GM19467 (cell line): ENCODE measurements at regions not wholly inside any gene's neighbourhood (a gene's known extent, or its start where the extent isn't known, plus 50 kb on each side); places are given as distances from the start of the nearest gene placed in this dataset.

Source experiments
- ATAC-seq: cut with Tn5 transposase; IDR thresholded peaks from one replicate; pipeline ENCODE4 v1.9.1; 2021; ENCODE audit warnings: mild to moderate bottlenecking, moderate library complexity; ENCODE audit not compliant: unreplicated experiment

DNA sequence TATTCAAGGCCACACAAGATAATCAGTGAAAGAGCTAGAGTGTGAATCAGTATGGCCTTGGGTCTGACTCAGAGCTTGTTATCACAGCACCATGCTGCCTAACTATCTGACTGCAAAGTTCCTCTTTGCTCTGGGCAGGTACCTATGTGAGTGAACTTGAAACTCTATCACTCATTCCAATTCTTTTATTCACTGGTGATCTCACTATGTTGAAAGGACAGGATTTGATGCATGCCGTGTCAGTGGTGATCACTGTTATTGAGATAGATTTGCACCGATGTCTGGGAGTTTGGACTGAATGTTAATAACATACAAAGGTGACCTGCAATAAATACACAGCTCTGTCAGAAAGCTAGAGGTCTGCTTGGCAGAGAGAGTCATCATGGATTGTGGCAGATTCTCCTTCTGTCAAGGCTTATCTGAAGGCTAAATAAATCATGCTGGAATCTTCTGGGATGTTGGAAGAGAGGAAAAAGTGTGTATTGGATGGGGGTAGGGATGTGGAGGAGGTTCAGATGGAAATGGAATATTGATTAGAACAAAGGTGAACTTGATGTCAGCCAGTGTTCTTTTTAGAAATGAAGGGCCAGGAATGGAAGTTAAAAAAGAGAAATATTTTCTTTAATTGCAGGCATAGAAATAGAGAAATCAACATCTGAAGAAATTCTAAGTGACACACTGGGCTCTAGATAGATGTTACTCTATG is 91.8 kb upstream of the TNC start:
- peak; percentile 45 for ATAC-seq

DNA sequence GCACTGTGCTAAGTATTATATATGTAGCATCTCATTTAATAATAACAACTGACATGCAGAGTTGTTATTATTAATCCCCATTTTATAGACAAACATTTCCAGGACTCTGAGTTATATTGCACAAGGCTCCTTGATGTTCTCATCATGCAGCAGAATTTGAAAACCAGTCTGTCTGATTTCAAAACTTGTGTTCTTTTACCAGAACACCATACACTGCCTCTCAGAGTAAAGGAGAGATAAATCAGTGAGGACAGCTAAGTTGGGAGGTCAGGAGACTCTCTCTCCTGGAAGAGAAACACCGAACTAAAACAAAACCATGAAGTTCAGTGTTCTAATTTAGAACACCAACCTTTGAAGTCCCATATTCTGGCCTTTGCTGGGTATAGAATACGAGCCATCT is 92.7 kb upstream of the TNC start:
- no peak for ATAC-seq

DNA sequence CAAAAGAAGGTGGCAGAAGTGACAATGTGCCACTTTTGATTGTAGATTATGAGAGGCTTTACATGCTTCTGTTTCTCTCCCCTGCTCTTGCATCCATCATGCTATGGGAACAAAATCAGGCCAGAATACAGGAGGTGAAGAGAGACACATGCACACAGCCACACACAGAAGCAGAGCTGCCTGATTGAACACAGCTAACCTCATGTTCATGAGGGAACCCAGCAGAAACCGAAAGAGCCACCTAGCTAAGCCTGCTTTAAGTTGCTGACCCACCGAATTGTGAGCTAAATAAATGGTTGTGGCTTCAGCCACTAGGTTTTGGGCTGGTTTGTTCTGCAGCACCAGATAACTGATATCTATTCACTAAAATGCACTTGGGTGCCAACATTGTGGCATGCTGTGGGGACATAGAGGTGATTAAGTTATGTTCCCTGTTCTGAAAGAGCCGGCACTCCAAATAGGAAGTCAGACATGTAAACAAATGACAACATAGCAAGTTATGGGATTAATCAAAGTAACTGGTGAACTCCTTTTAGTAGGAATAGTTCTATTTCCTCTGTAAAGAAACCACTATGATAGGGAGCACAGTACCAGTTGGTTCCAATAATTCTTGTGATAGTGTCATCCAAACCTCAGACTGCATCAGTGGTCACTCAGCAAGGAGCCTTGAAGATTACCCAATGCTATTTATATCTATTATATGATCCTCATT is 93.6 kb upstream of the TNC start:
- ATAC-seq, result peak; percentile 45

DNA sequence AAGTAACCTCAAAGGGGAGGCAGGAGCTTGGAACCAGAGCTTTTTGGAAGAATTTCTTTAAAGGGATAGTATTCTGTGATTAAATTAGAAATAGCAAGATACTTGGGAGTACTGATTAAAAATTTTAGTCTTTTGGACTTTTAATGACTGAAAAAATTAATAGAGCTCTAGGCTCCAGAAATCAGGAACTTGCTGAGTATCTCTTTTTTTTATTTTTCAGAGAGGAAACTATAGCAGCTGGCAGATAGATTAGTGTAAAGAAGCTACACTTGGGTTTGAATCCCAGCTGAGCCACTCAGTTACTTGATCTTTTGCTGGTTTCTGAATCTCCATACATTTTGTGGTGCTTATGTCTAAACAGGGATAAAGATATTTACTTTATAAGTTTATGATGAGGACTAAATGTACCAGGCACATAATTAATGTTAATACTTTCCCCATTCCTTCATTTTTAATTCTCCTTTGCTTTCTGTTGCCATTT is 94.2 kb upstream of the TNC start:
- ATAC-seq, result no peak

DNA sequence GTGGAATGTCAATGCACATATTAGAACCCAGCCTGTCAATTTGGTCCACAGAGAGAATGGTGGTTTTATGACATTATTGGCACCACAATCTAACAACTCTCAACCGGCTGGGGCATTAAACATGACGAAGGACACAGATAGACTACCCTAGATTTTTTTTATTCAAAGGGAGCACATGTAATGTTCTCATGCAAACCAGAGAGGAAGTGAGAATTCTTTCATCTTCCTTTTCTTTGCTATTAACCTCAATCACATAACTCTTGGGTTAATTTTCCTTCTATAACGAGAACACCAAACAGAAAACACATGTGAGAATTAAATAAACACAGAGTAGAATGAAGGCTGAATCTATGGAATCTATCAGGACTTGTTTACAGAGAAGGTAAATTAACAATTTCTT is 94.9 kb upstream of the TNC start:
- ATAC-seq, result no peak

DNA sequence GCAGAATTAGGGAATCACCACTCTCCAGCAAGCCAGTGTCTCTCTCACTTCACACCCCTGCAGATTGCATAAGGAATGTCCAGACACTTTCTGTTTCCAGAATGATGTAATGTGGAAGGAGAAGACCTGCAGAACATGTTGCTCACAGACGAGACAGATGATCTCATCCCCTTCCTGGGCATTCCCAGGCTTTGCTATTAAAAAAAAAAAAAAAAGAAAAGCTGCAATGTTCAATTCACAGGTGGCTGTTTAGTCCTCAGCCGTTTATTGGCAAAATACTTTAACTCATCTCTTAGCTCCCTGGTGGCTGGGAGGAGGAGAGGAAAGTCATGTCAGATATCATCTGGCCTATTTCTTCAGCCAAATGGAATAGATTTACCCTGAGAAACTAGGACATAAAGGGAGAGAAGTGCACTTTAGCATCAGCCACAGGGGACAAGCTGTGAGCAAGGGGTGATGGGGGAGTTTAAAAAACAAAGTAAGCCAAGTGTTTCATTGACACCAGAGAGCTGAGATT is 95.9 kb upstream of the TNC start:
- ATAC-seq, result no peak

DNA sequence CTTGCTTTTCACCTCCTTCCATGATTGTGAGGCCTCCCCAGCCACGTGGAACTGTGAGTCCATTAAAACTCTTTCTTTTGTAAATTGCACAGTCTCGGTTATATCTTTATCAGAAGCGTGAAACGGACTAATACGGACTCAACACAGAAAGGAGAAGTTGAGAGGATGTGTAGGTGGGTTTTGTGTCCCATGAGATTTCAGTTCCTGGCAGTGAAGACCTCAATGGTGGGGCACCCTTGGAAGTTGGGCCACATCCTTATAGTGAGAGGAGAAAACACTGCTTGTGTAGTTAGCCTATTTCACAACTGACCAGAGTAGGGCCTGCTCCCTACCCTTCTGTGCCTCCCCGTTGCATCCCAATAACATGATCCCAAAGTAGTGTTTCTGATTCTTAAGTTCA is 98.9 kb upstream of the TNC start:
- no peak for ATAC-seq

DNA sequence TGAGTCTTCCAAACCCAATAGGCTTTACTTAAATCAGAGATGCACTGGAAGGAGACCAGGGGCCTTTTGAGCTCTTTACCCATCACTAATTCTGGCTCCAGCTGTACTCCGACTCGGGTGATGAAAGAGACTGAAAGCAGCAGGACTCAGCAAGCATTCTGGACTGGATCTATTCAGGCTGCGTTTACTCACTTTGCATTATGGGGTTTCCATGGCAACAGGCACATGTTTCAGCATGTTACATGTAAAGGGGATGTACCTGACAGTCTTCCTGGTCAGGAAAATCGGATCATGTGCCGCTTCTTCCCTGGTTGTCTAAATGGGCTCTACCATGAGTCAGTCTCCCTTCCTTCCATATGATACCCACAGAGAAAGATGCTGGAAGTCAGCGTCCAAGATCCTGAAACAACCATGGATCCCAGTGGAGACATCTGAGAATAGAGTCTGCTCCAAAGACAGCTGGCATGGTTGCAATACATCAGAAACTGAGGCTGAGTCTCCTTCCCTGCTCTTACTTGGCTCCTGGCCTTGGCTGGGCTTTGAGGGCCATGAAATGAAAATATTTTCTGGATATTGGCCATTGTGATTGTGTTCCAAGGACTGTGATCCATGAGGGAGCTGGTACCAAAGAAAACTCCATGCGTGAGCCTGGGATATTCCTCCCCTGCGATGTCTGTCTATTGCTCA is 102.5 kb upstream of the TNC start:
- ATAC-seq, result no peak

DNA sequence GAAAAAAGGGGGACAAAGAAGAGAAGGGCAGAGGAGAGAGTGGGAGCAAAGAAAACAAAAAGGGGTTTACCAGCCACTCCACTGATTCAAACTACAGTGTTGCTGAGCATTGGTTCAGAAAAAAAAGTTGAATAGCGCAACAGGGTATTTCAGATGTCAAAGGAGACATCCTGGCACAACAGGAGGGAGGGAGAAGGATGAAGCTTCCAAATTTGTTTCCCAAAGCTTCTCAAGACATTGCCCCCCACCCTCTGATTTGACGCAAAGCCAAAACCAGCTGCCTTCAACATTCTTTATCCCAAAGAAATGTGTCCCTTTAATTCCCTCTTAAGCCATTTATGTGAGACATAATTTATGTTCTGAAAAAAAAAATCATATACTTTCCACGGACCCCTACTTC is 105.5 kb upstream of the TNC start:
- ATAC-seq, result no peak

DNA sequence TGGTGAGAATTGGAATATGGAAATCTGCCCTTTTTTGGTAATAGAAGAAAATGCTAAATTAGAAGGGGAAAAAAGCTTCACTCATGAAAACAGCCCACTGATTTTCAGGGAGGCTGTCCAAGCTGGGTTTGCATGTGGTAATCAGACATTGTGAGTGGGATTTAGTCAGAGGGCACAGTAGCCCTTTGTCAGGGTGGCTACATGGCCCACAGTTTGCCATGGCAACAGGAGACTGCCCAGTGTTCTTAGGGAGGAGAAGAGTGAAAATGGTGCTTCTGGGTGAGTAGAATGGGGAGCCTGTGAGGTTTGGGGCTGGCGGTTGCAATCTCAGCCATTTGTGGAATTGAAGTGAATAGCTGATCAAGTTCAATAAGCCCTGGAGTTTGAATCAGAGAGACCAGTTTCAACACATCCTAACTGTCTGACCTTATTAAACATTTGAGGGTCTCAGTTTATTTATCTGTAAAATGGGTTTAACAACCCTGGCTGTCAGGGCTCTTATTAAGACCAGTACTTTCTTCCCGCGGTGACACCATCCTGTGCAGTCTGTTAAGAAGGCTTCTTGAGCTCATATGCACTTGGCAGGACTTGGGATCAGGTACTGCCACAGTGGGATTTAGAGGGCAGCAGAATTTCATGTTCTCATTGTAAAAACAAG is 107.6 kb upstream of the TNC start:
- no peak for ATAC-seq

DNA sequence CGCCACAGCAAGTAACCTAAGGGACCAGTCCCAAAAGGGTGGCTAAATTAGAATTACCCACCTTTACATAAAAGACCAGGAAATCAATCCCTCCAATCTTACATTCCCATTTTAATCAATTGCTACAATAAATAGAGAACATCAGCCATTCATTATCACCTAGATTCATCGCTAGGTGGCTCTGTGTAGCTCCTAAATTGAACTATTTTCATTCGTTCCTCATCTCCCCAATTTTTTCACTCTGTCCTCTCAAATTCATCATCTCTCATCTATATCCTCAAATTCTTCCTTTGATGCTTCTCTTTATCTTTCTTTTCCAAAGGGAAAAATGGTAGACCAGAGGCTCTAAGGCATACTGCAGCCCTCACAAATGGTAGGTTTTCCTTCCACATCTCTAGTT is 108.2 kb upstream of the TNC start:
- no peak for ATAC-seq

DNA sequence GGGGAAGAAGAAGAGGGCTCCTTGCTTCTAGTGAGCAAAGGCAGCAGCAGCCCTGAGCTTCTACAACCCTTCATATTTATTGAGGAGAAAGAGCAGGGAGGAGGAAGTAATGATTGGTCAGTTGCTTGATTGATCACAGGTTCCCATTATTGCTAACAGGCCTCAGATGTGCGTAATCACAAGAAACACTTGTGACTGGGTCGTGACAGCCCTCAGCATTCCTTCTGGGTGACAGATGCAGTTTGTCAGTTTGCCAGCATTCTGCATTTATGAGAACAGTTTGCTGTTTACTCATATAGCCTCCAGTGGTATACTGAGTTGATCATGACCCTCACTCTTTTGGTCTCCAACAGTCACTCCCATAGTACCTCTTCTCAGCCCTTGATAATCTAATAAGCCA is 111.5 kb upstream of the TNC start:
- no peak for ATAC-seq

DNA sequence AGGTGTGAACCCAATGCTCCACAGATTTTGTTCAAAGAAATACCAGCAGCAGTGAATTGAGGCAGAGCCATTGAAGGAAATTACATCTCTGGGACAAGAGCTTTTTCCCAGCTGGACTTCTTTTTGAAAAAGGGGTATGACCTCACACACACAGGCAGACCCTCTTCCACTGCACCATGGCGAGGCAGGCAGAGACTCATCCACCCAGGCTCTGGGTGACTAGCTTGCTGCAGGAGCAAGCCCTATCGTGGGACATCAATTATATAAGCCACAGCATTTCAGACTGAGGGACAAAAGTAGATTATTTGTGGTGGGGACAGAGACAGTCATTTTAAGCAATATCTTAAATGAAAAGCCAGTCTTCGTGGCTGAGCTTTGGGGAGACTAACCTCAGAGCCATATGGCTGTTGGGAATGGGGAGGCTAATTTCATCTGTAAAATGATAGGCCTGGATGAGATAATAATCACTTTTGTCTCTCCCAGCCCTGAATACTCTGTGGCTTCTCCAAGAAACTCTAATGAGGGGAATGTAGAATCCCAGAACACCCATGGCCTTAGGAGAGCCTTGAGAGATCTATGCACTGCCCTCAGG is 113.1 kb upstream of the TNC start:
- ATAC-seq, result no peak

DNA sequence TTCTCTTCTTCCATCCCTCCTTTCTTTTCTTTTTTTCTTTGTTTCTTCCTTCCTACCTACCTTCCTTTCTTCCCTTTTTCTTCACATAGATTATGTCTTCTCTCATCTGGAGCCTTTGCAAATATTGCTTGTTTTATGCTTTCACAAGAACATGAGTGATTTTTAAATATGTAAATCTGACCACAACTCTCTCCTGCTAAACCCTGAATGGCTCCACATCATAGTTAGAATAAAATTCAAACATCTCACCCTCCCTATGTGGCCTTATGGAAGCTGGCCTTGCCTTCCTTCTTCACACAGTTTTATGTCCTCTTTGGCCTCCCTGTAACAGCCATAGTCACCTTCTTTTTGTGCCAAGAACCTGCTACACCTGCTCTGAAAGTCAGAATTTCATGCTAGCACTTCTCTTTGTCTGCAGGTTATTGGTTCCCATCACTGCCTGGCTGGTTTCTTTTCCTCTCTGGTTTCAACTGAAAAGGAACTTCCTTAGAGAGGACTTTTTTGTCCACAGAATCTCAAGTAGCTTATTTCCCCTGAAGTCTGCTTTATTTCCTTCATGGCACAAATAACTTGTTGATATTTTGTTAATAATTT is 114.3 kb upstream of the TNC start:
- no peak for ATAC-seq

DNA sequence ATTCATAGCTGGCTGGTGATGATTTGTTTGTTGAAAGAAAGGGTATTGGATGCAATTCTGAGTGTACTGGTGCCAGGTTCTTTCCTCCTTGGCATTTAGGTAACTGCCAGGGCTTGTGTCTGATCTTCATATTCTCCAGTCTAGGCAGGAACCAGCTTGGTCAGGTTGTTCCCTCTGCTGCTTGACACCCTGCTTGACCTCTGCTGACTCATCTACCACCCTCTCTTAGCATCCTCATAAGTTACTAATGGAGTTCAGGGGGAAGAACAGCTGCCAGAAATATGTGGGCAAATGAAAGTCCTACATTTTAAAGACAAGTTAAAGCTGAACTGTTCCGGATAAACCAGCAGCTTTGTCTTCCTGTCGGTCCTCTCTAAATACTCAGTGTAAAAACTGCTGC is 116.1 kb upstream of the TNC start:
- ATAC-seq, result peak; percentile 80

DNA sequence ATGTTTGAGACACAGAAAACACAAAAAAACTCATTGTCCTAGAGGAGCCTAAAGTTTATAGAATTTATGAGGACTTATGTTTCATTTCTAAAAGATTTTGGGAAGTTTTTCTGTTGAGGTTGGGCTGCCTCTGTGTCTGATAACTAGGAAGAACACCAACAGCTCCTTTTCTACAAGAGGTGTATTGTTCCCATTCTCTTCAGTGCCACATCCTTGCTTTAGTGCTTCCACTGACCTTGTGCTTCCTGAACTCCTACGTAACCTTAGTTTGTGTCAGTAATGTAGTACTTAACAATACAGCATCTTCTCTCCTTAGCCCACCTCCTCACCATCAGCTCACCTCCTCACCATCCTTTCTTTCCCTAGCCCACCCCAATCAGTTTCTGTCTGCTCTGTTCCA is 117.3 kb upstream of the TNC start:
- no peak for ATAC-seq

DNA sequence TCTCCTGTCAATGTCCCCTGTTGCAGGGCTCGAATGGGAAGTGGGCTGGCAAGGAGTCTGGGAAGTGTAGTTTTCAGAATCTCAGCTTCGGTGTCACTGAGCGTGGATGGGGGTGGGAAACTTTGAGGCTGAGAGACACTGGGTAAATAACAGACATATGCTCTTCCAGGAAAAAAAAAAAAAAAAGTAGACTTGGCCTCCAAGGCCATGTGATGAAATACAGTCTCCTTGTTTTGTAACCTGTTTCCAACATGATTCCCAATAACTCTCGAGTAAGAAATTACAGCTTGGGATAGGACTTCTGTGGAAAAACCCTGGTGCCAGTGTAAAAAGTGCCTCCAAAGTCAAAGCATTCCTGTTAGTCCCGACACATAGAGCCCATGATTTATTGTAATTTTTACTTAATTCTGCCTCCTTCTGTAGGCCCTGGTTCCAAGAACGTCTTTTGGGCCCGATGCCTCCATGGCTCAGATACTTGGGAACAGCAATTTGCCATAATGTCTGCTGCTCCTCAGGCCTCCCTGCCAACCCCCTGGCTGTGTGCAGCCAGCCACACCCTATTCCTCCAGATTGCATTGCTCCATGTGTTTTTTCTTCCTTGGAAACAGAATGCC is 119.5 kb upstream of the TNC start:
- ATAC-seq, result no peak

DNA sequence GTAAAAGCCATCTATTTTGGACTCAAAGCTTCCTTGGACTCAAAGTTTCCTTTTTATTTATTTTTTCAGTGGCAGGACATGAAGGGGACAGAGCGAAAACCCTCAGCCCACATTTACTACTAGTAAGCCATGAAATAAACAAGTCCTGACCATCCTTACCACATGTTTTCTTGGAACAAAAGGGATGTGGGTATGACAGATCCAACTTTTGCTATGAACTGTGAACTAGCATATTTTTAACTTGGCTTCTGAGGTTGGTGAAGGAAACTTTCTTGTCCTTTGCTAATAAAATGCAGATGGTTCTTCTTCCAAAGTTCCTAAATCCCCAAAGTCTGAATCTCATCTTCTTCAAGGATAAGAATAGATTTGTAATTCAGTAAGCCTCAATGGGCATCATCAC is 122.7 kb upstream of the TNC start:
- ATAC-seq, result no peak

DNA sequence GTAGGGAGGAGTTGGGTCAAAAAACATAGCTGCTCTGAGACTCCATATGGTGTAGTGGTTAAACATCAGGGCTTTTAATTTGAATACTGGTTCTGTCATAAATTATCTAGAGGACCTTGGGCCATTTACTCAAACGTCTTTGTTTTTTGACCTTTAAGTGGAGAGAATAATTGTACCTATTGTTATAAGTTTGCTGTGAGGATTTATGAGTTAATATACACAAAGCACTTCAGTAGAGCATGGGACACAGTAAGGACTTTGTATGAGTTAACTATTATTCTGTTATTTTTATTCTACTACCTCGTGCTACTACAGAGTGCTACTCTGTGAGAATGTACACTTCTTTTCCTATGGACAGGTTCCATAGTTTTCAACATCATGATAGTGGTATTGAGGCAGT is 123.7 kb upstream of the TNC start:
- ATAC-seq, result no peak

DNA sequence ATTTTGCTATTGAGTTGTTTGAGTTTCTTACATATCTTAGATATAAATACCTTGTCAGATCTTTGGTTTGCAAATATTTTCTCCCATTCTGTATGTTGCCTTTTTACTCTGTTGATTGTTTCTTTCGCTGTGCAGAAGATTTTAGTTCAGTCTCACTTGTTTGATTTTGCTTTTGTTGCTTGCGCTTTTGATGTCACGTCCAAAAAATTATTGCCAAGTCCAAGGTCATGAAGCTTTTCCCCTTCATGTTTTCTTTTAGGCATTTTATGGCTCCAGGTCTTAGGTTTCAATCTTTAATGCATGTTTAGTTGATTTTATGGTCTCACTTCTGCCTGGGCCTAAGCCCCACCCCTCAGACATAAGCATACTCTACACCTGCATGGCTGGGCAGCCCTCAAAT is 131.5 kb upstream of the TNC start:
- ATAC-seq, result no peak
